Panc1 (cell line): ENCODE measurements at regions not wholly inside any gene's neighbourhood (a gene's known extent, or its start where the extent isn't known, plus 50 kb on each side); places are given as distances from the start of the nearest gene placed in this dataset.

Source experiments
- ATAC-seq: fragments of 200-7000 bp; cut with Tn5 transposase; 2 replicates; pipeline ENCODE4 v1.9.1; 2020; ENCODE audit warnings: mild to moderate bottlenecking, moderate library complexity
- BruUV-seq: library from RNA; stranded (reverse); fragments of 400-500 nt; replicated peaks from 2 replicates; lab custom pipeline; 2021; lab: Mats Ljungman, UMichigan
- CTCF ChIA-PET: fragments of 300-600 bp; sonication (Branson Sonifier 250); formaldehyde crosslinking; loops from one replicate; lab custom pipeline; 2022; ENCODE audit warnings: antibody characterized with exemption; lab: Charles Lee
- POLR2A ChIA-PET: fragments of 300-600 bp; sonication (Branson Sonifier 250); formaldehyde crosslinking; loops from one replicate; lab custom pipeline; 2022; ENCODE audit warnings: antibody characterized with exemption; lab: Charles Lee
- DNase-seq: peaks from one replicate; pipeline ENCODE4 v3.0.0-alpha.2; 2010; ENCODE audit warnings: low read depth, low spot score
- H3K27ac ChIP-seq: 2 replicates; pipeline ENCODE4 v1.5.1; 2011; ENCODE audit warnings: mild to moderate bottlenecking, low read length, inconsistent platforms
- H3K27me3 ChIP-seq: fragments of 200-500 bp; sonication (Bioruptor generic); 2 replicates; pipeline ENCODE4 v1.6.0; 2014; ENCODE audit warnings: low read length, inconsistent platforms; ENCODE audit not compliant: control insufficient read depth, insufficient read depth
- H3K36me3 ChIP-seq: fragments of 200-500 bp; sonication (Bioruptor generic); 2 replicates; pipeline ENCODE4 v1.5.1; 2014; ENCODE audit warnings: inconsistent platforms, mild to moderate bottlenecking, low read length, moderate library complexity; ENCODE audit not compliant: control insufficient read depth, insufficient read depth
- H3K4me1 ChIP-seq: 2 replicates; pipeline ENCODE4 v1.5.1; 2011; ENCODE audit warnings: inconsistent platforms, mild to moderate bottlenecking, low read length, moderate library complexity; ENCODE audit not compliant: control insufficient read depth, insufficient read depth
- H3K4me3 ChIP-seq, 2 experiments: 2 replicates each; pipeline ENCODE4 v1.5.1; 2011 to 2012; ENCODE audit warnings: low read depth in 2 of 2, low read length in 2 of 2, mild to moderate bottlenecking in 2 of 2, inconsistent platforms in 1 of 2, moderate library complexity in 1 of 2
- H3K9me3 ChIP-seq: fragments of 200-500 bp; sonication (Bioruptor generic); 2 replicates; pipeline ENCODE4 v1.5.1; 2014; ENCODE audit warnings: low read depth, mild to moderate bottlenecking, inconsistent platforms, low read length, moderate library complexity; ENCODE audit not compliant: control insufficient read depth, insufficient read depth
- POLR2AphosphoS5 ChIP-seq: IDR thresholded peaks from 2 replicates; pipeline ENCODE4 v1.6.1; 2012; ENCODE audit warnings: mild to moderate bottlenecking, low read depth, low read length, moderate library complexity
- SIN3A ChIP-seq: IDR thresholded peaks from 2 replicates; pipeline ENCODE4 v1.6.1; 2012; ENCODE audit warnings: low read depth, mild to moderate bottlenecking, low read length, moderate library complexity, borderline replicate concordance; ENCODE audit not compliant: insufficient read depth
- TCF7L2 ChIP-seq: IDR thresholded peaks from 2 replicates; pipeline ENCODE4 v1.6.1; 2011; ENCODE audit warnings: mild to moderate bottlenecking, low read depth, low read length, inconsistent platforms
- in situ Hi-C: cut with HindIII; loops from 2 replicates; pipeline ENCODE4 v1.10.0; 2016; ENCODE audit warnings: low sequenced_read_pairs, low pct_unique_long_range_greater_than_20kb
- intact Hi-C: fragments of 100-400 bp; cut with micrococcal nuclease; formaldehyde crosslinking; loops from one replicate; pipeline ENCODE4 v1.10.0; 2022; ENCODE audit not compliant: unreplicated experiment
- TF ChIP-seq, protein P1 (sequence below), 2 experiments: IDR thresholded peaks; 2 replicates each; pipeline ENCODE4 v1.6.1; 2011 to 2012; ENCODE audit warnings: low read depth in 2 of 2, control low read depth in 1 of 2, low read length in 1 of 2, mild to moderate bottlenecking in 1 of 2, moderate library complexity in 1 of 2; ENCODE audit not compliant: insufficient read depth in 1 of 2
- TF ChIP-seq, protein P2 (sequence below): fragments of 450-650 bp; IDR thresholded peaks from 2 replicates; pipeline ENCODE4 v1.5.1; 2017; ENCODE audit warnings: mild to moderate bottlenecking

DNA sequence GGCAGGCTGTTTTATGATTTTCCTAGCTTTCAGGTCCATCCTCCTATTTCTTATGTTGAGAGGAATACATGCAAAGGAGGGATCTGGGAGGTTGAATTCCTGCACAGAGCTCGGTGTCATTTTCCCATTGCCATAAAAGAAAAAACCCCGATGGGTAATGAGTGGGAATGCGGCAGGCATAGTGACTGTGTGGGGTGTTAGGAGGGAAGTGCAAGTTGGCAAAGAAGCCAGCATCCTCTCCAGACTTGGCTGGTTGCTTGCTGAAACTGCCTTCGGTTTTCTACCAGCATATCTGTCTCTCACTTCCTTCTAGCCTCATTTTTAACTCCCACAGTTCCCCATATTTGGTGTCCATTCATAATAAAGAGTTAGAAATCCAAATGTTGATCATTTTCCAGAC, 1046.1 kb downstream of the SLC6A15 start:
- in situ Hi-C loops = no loop called here
- no peak overlapping the region for H3K27ac ChIP-seq
- POLR2A ChIA-PET = no interaction called here
- TF ChIP-seq, protein P1, sequence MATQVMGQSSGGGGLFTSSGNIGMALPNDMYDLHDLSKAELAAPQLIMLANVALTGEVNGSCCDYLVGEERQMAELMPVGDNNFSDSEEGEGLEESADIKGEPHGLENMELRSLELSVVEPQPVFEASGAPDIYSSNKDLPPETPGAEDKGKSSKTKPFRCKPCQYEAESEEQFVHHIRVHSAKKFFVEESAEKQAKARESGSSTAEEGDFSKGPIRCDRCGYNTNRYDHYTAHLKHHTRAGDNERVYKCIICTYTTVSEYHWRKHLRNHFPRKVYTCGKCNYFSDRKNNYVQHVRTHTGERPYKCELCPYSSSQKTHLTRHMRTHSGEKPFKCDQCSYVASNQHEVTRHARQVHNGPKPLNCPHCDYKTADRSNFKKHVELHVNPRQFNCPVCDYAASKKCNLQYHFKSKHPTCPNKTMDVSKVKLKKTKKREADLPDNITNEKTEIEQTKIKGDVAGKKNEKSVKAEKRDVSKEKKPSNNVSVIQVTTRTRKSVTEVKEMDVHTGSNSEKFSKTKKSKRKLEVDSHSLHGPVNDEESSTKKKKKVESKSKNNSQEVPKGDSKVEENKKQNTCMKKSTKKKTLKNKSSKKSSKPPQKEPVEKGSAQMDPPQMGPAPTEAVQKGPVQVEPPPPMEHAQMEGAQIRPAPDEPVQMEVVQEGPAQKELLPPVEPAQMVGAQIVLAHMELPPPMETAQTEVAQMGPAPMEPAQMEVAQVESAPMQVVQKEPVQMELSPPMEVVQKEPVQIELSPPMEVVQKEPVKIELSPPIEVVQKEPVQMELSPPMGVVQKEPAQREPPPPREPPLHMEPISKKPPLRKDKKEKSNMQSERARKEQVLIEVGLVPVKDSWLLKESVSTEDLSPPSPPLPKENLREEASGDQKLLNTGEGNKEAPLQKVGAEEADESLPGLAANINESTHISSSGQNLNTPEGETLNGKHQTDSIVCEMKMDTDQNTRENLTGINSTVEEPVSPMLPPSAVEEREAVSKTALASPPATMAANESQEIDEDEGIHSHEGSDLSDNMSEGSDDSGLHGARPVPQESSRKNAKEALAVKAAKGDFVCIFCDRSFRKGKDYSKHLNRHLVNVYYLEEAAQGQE (IDR thresholded peaks at IDR 0.05; ENCODE audit: insufficient read depth in 1 of 2, low read depth in 2 of 2, low read length in 1 of 2) = no peak
- TF ChIP-seq SIN3A (no peak), TCF7L2 (no peak), POLR2AphosphoS5 (no peak)
- TF ChIP-seq, protein P2, sequence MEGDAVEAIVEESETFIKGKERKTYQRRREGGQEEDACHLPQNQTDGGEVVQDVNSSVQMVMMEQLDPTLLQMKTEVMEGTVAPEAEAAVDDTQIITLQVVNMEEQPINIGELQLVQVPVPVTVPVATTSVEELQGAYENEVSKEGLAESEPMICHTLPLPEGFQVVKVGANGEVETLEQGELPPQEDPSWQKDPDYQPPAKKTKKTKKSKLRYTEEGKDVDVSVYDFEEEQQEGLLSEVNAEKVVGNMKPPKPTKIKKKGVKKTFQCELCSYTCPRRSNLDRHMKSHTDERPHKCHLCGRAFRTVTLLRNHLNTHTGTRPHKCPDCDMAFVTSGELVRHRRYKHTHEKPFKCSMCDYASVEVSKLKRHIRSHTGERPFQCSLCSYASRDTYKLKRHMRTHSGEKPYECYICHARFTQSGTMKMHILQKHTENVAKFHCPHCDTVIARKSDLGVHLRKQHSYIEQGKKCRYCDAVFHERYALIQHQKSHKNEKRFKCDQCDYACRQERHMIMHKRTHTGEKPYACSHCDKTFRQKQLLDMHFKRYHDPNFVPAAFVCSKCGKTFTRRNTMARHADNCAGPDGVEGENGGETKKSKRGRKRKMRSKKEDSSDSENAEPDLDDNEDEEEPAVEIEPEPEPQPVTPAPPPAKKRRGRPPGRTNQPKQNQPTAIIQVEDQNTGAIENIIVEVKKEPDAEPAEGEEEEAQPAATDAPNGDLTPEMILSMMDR = no peak
- DNase-seq (no peak), ATAC-seq (no peak)
- no peaks in the 10 kb centered on the region for H3K36me3 ChIP-seq
- BruUV-seq = no TSS peak
- no peaks in the 10 kb centered on the region for H3K4me1 ChIP-seq
- CTCF ChIA-PET = no interaction called here
- H3K27me3 ChIP-seq = no peaks in the 10 kb centered on the region
- no peak overlapping the region for H3K4me3 ChIP-seq
- H3K9me3 ChIP-seq = no peaks in the 10 kb centered on the region
- intact Hi-C loops = no loop called here

DNA sequence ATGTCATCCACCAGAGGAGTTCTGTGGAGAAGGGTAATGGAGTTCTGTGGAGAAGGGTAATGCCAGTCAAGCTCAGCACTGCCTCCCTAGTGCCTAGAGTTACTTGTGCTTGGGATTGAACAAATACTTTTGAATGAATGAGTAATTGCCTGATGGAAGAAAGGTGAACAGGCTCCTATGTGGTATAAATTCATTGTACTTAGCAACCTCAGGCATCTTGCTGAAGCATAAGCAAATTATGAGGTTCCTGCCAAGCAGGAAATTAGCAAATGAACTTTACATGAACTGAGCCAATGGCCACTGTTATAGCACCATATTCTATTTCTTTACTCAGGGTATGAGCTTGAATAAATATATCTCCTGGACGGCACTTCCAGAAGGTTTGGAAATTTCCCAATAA, 1047.2 kb downstream of the SLC6A15 start:
- in situ Hi-C loops (no loop called here), intact Hi-C loops (no loop called here)
- DNase-seq (no peak), ATAC-seq (no peak)
- Histone ChIP-seq H3K4me1 (no peaks in the 10 kb centered on the region), H3K27ac (no peak overlapping the region), H3K27me3 (no peaks in the 10 kb centered on the region), H3K4me3 (no peak overlapping the region), H3K9me3 (no peaks in the 10 kb centered on the region), H3K36me3 (no peaks in the 10 kb centered on the region)
- no peak for TF ChIP-seq SIN3A
- TF ChIP-seq, protein P2 = no peak
- TF ChIP-seq TCF7L2 = no peak
- no peak for TF ChIP-seq POLR2AphosphoS5
- TF ChIP-seq, protein P1 (IDR thresholded peaks at IDR 0.05; ENCODE audit: insufficient read depth in 1 of 2, low read depth in 2 of 2, low read length in 1 of 2) = no peak
- no TSS peak for BruUV-seq
- POLR2A ChIA-PET = no interaction called here
- CTCF ChIA-PET = no interaction called here
